ENCODE measurements at regions not wholly inside any gene's neighbourhood (a gene's known extent, or its start where the extent isn't known, plus 50 kb on each side); places are given as distances from the start of the nearest gene placed in this dataset.

GRCh38 chr4:36835246-36835645 lies 409.3 kb upstream of the NWD2 start:
- ATAC-seq = no peak
- H3K4me1 Mint-ChIP-seq (ENCODE audit: low read depth) = no peaks in the 10 kb centered on the region
- no peaks in the 10 kb centered on the region for H3K27me3 Mint-ChIP-seq
- H3K4me3 Mint-ChIP-seq = no peak overlapping the region
- no peak overlapping the region for H3K27ac Mint-ChIP-seq
- ChIA-PET POLR2A (no interaction called here), CTCF (interaction anchor here (0.8 kb wide), 1 partner anchor 144 kb away, joined by 4 read pairs; no protein-coding TSS in a partner anchor)
- no peaks in the 10 kb centered on the region for H3K9me3 Mint-ChIP-seq
- no peak for TF ChIP-seq CTCF (IDR thresholded peaks at IDR 0.05)
- intact Hi-C loops (cut with micrococcal nuclease) = no loop called here
- DNase-seq = no peak
- no peaks in the 10 kb centered on the region for H3K36me3 Mint-ChIP-seq (ENCODE audit: low read depth)

- ChIA-PET POLR2A (no interaction called here), CTCF (interaction anchor here (1.1 kb wide), 1 partner anchor 202 kb away, joined by 3 read pairs; no protein-coding TSS in a partner anchor)
- intact Hi-C loops (cut with micrococcal nuclease) = no loop called here
- H3K4me1 Mint-ChIP-seq (ENCODE audit: low read depth) = no peaks in the 10 kb centered on the region
- no peak for TF ChIP-seq CTCF (IDR thresholded peaks at IDR 0.05)
- no peaks in the 10 kb centered on the region for H3K36me3 Mint-ChIP-seq (ENCODE audit: low read depth)
- no peak for DNase-seq
- no peak overlapping the region for H3K27ac Mint-ChIP-seq
- no peaks in the 10 kb centered on the region for H3K9me3 Mint-ChIP-seq
- no peaks in the 10 kb centered on the region for H3K27me3 Mint-ChIP-seq
- no peak overlapping the region for H3K4me3 Mint-ChIP-seq
- ATAC-seq = no peak
Observed at GRCh38 chr4:36841583-36842326, 402.8 kb upstream of the NWD2 start.

GRCh38 chr4:36844448-36844847 lies 400.1 kb upstream of the NWD2 start:
- ATAC-seq (no peak), DNase-seq (no peak)
- TF ChIP-seq CTCF (IDR thresholded peaks at IDR 0.05) = no peak
- Mint-ChIP-seq H3K27me3 (no peaks in the 10 kb centered on the region), H3K4me3 (no peak overlapping the region), H3K27ac (no peak overlapping the region), H3K36me3 (ENCODE audit: low read depth) (no peaks in the 10 kb centered on the region), H3K4me1 (ENCODE audit: low read depth) (no peaks in the 10 kb centered on the region), H3K9me3 (no peaks in the 10 kb centered on the region)
- POLR2A ChIA-PET = no interaction called here
- intact Hi-C loops (cut with micrococcal nuclease) = no loop called here
- CTCF ChIA-PET = no interaction called here

- peaks cover 1% of the 10 kb centered on the region for H3K27me3 Mint-ChIP-seq
- CTCF ChIA-PET = no interaction called here
- POLR2A ChIA-PET = no interaction called here
- H3K4me1 Mint-ChIP-seq (ENCODE audit: low read depth) = no peaks in the 10 kb centered on the region
- peaks cover 6% of the 10 kb centered on the region for H3K9me3 Mint-ChIP-seq
- DNase-seq (no peak), ATAC-seq (no peak)
- H3K36me3 Mint-ChIP-seq (ENCODE audit: low read depth) = no peaks in the 10 kb centered on the region
- no peak for TF ChIP-seq CTCF (IDR thresholded peaks at IDR 0.05)
- no peak overlapping the region for H3K27ac Mint-ChIP-seq
- intact Hi-C loops (cut with micrococcal nuclease) = no loop called here
- no peak overlapping the region for H3K4me3 Mint-ChIP-seq
Observed at GRCh38 chr4:36852856-36853255, 391.7 kb upstream of the NWD2 start.

- peaks cover 1% of the 10 kb centered on the region for H3K27me3 Mint-ChIP-seq
- H3K36me3 Mint-ChIP-seq (ENCODE audit: low read depth) = no peaks in the 10 kb centered on the region
- no peak for TF ChIP-seq CTCF (IDR thresholded peaks at IDR 0.05)
- ChIA-PET CTCF (no interaction called here), POLR2A (no interaction called here)
- DNase-seq (no peak), ATAC-seq (no peak)
- H3K4me1 Mint-ChIP-seq (ENCODE audit: low read depth) = no peaks in the 10 kb centered on the region
- intact Hi-C loops (cut with micrococcal nuclease) = no loop called here
- H3K4me3 Mint-ChIP-seq = no peak overlapping the region
- H3K9me3 Mint-ChIP-seq = peaks cover 14% of the 10 kb centered on the region
- H3K27ac Mint-ChIP-seq = no peak overlapping the region
Observed at GRCh38 chr4:36854554-36854953, 390.0 kb upstream of the NWD2 start.
